VCaP (cell line): ENCODE measurements at regions not wholly inside any gene's neighbourhood (a gene's known extent, or its start where the extent isn't known, plus 50 kb on each side); places are given as distances from the start of the nearest gene placed in this dataset.

ENCODE experiments used
- H3K27ac ChIP-seq: fragments of 450-650 bp; 2 replicates; pipeline ENCODE4 v1.5.1; 2017
- TF ChIP-seq, protein P1 (sequence below): fragments of 450-650 bp; conservative IDR thresholded peaks from 2 replicates; pipeline ENCODE4 v1.5.1; 2017; ENCODE audit warnings: mild to moderate bottlenecking, moderate library complexity

GRCh38 chr1:222865718-222866117 is 50.9 kb downstream of the DISP1 start:
- no peak overlapping the region for H3K27ac ChIP-seq
- TF ChIP-seq, protein P1, sequence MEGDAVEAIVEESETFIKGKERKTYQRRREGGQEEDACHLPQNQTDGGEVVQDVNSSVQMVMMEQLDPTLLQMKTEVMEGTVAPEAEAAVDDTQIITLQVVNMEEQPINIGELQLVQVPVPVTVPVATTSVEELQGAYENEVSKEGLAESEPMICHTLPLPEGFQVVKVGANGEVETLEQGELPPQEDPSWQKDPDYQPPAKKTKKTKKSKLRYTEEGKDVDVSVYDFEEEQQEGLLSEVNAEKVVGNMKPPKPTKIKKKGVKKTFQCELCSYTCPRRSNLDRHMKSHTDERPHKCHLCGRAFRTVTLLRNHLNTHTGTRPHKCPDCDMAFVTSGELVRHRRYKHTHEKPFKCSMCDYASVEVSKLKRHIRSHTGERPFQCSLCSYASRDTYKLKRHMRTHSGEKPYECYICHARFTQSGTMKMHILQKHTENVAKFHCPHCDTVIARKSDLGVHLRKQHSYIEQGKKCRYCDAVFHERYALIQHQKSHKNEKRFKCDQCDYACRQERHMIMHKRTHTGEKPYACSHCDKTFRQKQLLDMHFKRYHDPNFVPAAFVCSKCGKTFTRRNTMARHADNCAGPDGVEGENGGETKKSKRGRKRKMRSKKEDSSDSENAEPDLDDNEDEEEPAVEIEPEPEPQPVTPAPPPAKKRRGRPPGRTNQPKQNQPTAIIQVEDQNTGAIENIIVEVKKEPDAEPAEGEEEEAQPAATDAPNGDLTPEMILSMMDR = no peak

DNA sequence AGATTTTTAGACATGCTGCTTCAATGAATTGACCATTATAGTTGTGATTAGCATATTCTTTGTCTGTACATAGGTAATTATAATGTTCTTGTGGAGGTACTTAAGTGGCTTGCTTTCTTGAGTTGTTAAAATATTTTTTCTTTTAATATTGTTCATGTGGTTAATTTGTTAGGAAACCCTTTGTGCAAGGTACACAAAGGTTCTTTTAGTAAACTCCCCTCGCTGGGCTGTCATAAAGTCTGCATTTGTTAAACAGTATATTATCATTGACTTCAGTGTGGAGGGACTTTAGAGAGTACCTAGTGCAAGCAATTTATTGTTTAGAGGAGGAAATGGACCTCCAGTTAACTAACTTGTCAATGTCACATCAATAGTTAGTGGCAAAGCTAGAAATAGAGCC is 52.5 kb downstream of the DISP1 start:
- no peak overlapping the region for H3K27ac ChIP-seq
- TF ChIP-seq, protein P1 = no peak

- TF ChIP-seq, protein P1 = no peak
- H3K27ac ChIP-seq = no peak overlapping the region
Measured at GRCh38 chr1:222876182-222876581, 61.3 kb downstream of the DISP1 start.

- no peak overlapping the region for H3K27ac ChIP-seq
- TF ChIP-seq, protein P1 = no peak
Measured at GRCh38 chr1:222877854-222878253, 63.0 kb downstream of the DISP1 start.

DNA sequence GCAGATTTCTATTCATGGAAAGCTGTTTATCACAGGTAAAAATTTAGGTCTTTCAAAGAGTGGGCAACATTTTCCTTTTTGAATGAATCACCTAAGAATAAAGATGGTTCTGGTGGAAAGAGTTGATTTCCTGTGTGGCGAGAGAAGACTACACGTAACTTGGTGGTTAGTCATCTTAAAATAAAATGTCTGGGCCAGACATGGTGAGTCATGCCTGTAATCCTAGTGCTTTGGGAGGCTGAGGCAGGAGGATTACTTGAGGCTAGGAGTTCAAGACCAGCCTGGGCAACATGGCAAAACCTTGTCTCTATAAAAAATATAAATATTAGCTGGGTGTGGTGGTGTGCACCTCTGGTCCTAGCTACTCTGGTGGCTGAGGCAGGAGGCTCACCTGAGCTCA is 65.7 kb downstream of the DISP1 start:
- TF ChIP-seq, protein P1 = no peak
- no peak overlapping the region for H3K27ac ChIP-seq

DNA sequence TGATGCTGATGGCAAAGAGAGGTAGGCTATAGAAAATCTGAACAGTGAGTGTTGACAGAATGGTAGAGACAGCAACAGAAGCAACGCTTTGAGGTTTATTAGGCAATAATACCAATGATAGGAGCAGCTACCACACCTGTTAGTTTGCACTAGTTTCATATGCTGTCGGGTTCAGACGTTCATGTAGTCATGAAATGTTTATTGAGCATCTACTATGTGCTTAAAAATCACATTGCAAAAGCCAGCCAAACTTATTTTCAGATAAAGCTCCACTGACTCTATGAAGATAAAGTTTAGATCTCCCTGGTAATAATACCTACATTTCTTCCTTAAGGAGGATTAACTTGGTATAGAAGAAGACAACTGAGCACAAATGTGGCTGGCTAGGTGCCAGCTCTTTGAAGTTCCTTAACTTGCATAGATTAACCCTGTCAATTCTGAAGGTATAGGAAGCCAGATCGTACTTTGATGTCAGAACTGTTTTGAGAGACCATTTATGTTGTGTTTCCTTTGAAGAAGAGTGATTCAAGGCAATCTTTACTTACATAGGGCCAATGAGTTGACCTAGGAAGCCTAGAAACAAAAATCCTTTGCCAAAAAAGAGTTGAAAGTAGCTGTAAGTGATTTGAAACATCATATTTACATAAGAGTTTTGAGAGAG is 71.5 kb downstream of the DISP1 start:
- H3K27ac ChIP-seq = no peak overlapping the region
- TF ChIP-seq, protein P1 = no peak

- H3K27ac ChIP-seq = no peak overlapping the region
- TF ChIP-seq, protein P1 = no peak
Measured at GRCh38 chr1:222886878-222887351, 72.1 kb downstream of the DISP1 start.
